ENCODE measurements at regions not wholly inside any gene's neighbourhood (a gene's known extent, or its start where the extent isn't known, plus 50 kb on each side); places are given as distances from the start of the nearest gene placed in this dataset.

DNA sequence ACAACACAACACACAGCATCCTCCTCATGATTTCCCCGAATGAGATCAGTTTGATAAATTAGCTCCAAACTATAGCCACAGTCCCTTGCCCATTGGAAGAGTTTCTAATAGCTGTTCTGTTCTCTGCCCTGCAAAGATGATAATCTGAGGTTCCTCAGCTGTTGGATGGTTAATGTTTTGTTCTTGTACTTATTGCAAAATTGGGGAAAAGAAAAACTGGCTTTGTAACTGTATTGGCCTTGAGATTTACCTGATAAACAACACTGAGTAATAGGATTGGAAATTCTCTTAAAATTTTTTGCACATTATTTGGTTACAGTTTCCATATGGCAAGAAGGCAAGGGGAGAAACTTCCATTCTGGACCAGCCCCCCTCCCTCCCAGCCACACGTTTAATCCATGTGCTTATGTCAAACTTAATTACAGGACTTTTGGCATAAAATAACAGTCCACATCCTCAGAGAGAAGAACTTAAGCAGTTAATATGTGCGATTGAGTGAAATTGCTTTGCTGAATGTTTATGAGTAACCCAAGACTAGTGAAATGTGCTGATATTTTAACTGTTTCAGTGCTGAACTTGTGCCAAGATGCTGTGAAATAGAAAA, 119.1 kb upstream of the ZFHX3 start:
- H3K4me2 ChIP-seq (ENCODE audit: low read length): no peak overlapping the region

DNA sequence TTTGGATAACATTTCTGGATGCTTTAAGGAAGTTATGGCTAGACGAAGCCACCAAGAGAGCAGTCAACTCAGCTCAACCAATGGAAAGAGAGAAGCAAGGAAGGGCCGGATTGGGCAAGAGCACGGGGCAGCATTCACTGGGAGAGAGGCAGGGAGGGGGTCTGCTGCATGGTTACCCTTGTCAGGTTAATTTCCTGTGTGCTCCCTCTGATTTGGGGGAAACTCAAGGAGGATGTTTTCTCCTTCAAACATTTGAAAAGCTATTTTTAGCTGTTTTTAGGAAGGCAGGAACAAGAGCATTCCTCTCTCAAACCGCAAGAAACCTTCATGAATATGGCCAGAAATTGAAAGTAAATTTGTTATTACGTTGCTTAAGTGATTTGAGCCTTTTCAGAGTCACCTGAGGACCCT, 118.5 kb upstream of the ZFHX3 start:
- H3K4me2 ChIP-seq (ENCODE audit: low read length): no peak overlapping the region
- no peak for TF ChIP-seq TCF7L2 (IDR thresholded peaks at IDR 0.05; ENCODE audit: borderline replicate concordance, extremely low read depth, insufficient read depth, insufficient read length)
- TF ChIP-seq CEBPB (IDR thresholded peaks at IDR 0.05; ENCODE audit: low read depth): no peak
- TF ChIP-seq ZFX (IDR thresholded peaks at IDR 0.05): no peak
- TF ChIP-seq, protein P1, sequence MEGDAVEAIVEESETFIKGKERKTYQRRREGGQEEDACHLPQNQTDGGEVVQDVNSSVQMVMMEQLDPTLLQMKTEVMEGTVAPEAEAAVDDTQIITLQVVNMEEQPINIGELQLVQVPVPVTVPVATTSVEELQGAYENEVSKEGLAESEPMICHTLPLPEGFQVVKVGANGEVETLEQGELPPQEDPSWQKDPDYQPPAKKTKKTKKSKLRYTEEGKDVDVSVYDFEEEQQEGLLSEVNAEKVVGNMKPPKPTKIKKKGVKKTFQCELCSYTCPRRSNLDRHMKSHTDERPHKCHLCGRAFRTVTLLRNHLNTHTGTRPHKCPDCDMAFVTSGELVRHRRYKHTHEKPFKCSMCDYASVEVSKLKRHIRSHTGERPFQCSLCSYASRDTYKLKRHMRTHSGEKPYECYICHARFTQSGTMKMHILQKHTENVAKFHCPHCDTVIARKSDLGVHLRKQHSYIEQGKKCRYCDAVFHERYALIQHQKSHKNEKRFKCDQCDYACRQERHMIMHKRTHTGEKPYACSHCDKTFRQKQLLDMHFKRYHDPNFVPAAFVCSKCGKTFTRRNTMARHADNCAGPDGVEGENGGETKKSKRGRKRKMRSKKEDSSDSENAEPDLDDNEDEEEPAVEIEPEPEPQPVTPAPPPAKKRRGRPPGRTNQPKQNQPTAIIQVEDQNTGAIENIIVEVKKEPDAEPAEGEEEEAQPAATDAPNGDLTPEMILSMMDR (IDR thresholded peaks at IDR 0.05 in 2 of 3, conservative IDR thresholded peaks at IDR 0.05 in 1 of 3; ENCODE audit: borderline replicate concordance in 1 of 3, insufficient read depth in 1 of 3, low read depth in 2 of 3, low read length in 2 of 3): no peak
- TF ChIP-seq, protein P2, sequence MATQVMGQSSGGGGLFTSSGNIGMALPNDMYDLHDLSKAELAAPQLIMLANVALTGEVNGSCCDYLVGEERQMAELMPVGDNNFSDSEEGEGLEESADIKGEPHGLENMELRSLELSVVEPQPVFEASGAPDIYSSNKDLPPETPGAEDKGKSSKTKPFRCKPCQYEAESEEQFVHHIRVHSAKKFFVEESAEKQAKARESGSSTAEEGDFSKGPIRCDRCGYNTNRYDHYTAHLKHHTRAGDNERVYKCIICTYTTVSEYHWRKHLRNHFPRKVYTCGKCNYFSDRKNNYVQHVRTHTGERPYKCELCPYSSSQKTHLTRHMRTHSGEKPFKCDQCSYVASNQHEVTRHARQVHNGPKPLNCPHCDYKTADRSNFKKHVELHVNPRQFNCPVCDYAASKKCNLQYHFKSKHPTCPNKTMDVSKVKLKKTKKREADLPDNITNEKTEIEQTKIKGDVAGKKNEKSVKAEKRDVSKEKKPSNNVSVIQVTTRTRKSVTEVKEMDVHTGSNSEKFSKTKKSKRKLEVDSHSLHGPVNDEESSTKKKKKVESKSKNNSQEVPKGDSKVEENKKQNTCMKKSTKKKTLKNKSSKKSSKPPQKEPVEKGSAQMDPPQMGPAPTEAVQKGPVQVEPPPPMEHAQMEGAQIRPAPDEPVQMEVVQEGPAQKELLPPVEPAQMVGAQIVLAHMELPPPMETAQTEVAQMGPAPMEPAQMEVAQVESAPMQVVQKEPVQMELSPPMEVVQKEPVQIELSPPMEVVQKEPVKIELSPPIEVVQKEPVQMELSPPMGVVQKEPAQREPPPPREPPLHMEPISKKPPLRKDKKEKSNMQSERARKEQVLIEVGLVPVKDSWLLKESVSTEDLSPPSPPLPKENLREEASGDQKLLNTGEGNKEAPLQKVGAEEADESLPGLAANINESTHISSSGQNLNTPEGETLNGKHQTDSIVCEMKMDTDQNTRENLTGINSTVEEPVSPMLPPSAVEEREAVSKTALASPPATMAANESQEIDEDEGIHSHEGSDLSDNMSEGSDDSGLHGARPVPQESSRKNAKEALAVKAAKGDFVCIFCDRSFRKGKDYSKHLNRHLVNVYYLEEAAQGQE (IDR thresholded peaks at IDR 0.05; ENCODE audit: low read depth): no peak
- no peak for TF ChIP-seq ELF1 (IDR thresholded peaks at IDR 0.05; ENCODE audit: borderline replicate concordance, low read depth)
- TF ChIP-seq, protein P3, sequence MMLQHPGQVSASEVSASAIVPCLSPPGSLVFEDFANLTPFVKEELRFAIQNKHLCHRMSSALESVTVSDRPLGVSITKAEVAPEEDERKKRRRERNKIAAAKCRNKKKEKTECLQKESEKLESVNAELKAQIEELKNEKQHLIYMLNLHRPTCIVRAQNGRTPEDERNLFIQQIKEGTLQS (IDR thresholded peaks at IDR 0.05): no peak
- TF ChIP-seq SIN3A (IDR thresholded peaks at IDR 0.05; ENCODE audit: low read depth): no peak
- no peak for TF ChIP-seq SRF (IDR thresholded peaks at IDR 0.05; ENCODE audit: low read depth)
- TF ChIP-seq, protein P4, sequence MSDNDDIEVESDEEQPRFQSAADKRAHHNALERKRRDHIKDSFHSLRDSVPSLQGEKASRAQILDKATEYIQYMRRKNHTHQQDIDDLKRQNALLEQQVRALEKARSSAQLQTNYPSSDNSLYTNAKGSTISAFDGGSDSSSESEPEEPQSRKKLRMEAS (IDR thresholded peaks at IDR 0.05): no peak
- no peak for TF ChIP-seq EGR1 (IDR thresholded peaks at IDR 0.05; ENCODE audit: low read depth)
- no peak overlapping the region for H2AFZ ChIP-seq (ENCODE audit: low read depth, low read length, poor library complexity, severe bottlenecking)
- no peaks in the 10 kb centered on the region; the same call in 1 of the 2 replicates for H3K27me3 ChIP-seq (ENCODE audit: insufficient read depth, low read length)
- H3K79me2 ChIP-seq (ENCODE audit: insufficient read depth, low read length): no peaks in the 10 kb centered on the region
- H3K36me3 ChIP-seq (ENCODE audit: control insufficient read depth in 1 of 2, insufficient read depth in 2 of 2, low read length in 2 of 2): no peaks in the 10 kb centered on the region
- DNase-seq (ENCODE audit: low read depth, low spot score) (no peak), ATAC-seq (no peak)
- no peaks in the 10 kb centered on the region for H3K9me2 ChIP-seq (ENCODE audit: insufficient read depth)
- no peaks in the 10 kb centered on the region for H4K20me1 ChIP-seq (ENCODE audit: insufficient read depth)
- H3K9me3 ChIP-seq (ENCODE audit: control insufficient read depth in 1 of 2, insufficient read depth in 1 of 2, low read depth in 1 of 2, low read length in 2 of 2): no peaks in the 10 kb centered on the region
- ChIA-PET RAD21 (ENCODE audit: low non-redundant PET in 1 of 2, low total read pairs in 2 of 2, uncharacterized antibody in 2 of 2, unreplicated experiment in 2 of 2) (no interaction called here), CTCF (interaction anchor here (2.8 kb wide), 1 partner anchor 10 kb away, joined by 9 read pairs; no protein-coding TSS in a partner anchor), POLR2A (no interaction called here)
- no peak overlapping the region for H3K9ac ChIP-seq (ENCODE audit: low read length)
- intact Hi-C loops (cut with micrococcal nuclease): no loop called here
- H3K27ac ChIP-seq (ENCODE audit: low read depth, low read length): no peak overlapping the region
- H3K4me1 ChIP-seq (ENCODE audit: control insufficient read depth in 1 of 2, insufficient read depth in 2 of 2, low read length in 2 of 2): no peaks in the 10 kb centered on the region
- no TSS peak for BruUV-seq (replicated peaks)
- H3K4me3 ChIP-seq (replicated peaks in 1 of 2; ENCODE audit: low read depth in 1 of 2, low read length in 2 of 2): no peak overlapping the region

More for the DNA sequence above, 119.1 kb upstream of the ZFHX3 start:
- no peak overlapping the region for H3K4me3 ChIP-seq (replicated peaks in 1 of 2; ENCODE audit: low read depth in 1 of 2, low read length in 2 of 2)
- no peaks in the 10 kb centered on the region for H4K20me1 ChIP-seq (ENCODE audit: insufficient read depth)
- ChIA-PET CTCF (interaction anchor here (2.8 kb wide), 1 partner anchor 9 kb away, joined by 9 read pairs; no protein-coding TSS in a partner anchor), POLR2A (no interaction called here), RAD21 (ENCODE audit: low non-redundant PET in 1 of 2, low total read pairs in 2 of 2, uncharacterized antibody in 2 of 2, unreplicated experiment in 2 of 2) (no interaction called here)
- DNase-seq (ENCODE audit: low read depth, low spot score) (no peak), ATAC-seq (no peak)
- BruUV-seq (replicated peaks): no TSS peak
- no peaks in the 10 kb centered on the region for H3K4me1 ChIP-seq (ENCODE audit: control insufficient read depth in 1 of 2, insufficient read depth in 2 of 2, low read length in 2 of 2)
- H2AFZ ChIP-seq (ENCODE audit: low read depth, low read length, poor library complexity, severe bottlenecking): no peak overlapping the region
- TF ChIP-seq ZFX (IDR thresholded peaks at IDR 0.05): no peak
- TF ChIP-seq JUND (IDR thresholded peaks at IDR 0.05): no peak
- H3K9me2 ChIP-seq (ENCODE audit: insufficient read depth): no peaks in the 10 kb centered on the region
- H3K27me3 ChIP-seq (ENCODE audit: insufficient read depth, low read length): no peaks in the 10 kb centered on the region; the same call in 1 of the 2 replicates
- intact Hi-C loops (cut with micrococcal nuclease): no loop called here
- no peaks in the 10 kb centered on the region for H3K9me3 ChIP-seq (ENCODE audit: control insufficient read depth in 1 of 2, insufficient read depth in 1 of 2, low read depth in 1 of 2, low read length in 2 of 2)
- H3K9ac ChIP-seq (ENCODE audit: low read length): no peak overlapping the region
- H3K36me3 ChIP-seq (ENCODE audit: control insufficient read depth in 1 of 2, insufficient read depth in 2 of 2, low read length in 2 of 2): no peaks in the 10 kb centered on the region
- H3K79me2 ChIP-seq (ENCODE audit: insufficient read depth, low read length): no peaks in the 10 kb centered on the region
- no peak overlapping the region for H3K27ac ChIP-seq (ENCODE audit: low read depth, low read length)
